Activated naive CD8-positive, alpha-beta T cell treated with anti-CD3 and anti-CD28 coated beads, Interleukin-2, amount 50 U/mL, for 16 hours (primary cell): ENCODE measurements at regions not wholly inside any gene's neighbourhood (a gene's known extent, or its start where the extent isn't known, plus 50 kb on each side); places are given as distances from the start of the nearest gene placed in this dataset.
"Not testable (repeated sequence)": the region's sequence is repeated elsewhere in the genome, so short reads cannot be mapped to it uniquely, and the experiment has no call there.

Experiments
- DNase-seq: peaks from one replicate; pipeline ENCODE4 v3.0.0-alpha.2; 2020; ENCODE audit warnings: low read depth, low spot score

- DNase-seq, result no peak
Measured at GRCh38 chr21:14614287-14614686, 68.2 kb upstream of the SAMSN1 start.

- DNase-seq, result no peak
Measured at GRCh38 chr21:14613486-14614224, 67.5 kb upstream of the SAMSN1 start.

GRCh38 chr21:14610119-14610518 lies 64.0 kb upstream of the SAMSN1 start:
- DNase-seq, result not testable (repeated sequence)

- no peak for DNase-seq
Measured at GRCh38 chr21:14609274-14609673, 63.2 kb upstream of the SAMSN1 start.

- no peak for DNase-seq
Measured at GRCh38 chr21:14607262-14607661, 61.1 kb upstream of the SAMSN1 start.

- no peak for DNase-seq
Measured at GRCh38 chr21:14603202-14603601, 57.1 kb upstream of the SAMSN1 start.

- no peak for DNase-seq
Measured at GRCh38 chr21:14602382-14602958, 56.4 kb upstream of the SAMSN1 start.

- no peak for DNase-seq
Measured at GRCh38 chr21:14600569-14601297, 54.6 kb upstream of the SAMSN1 start.

GRCh38 chr21:14598065-14598464 lies 52.0 kb upstream of the SAMSN1 start:
- DNase-seq, result no peak
